Suppressor macrophage (primary cell): ENCODE measurements at regions not wholly inside any gene's neighbourhood (a gene's known extent, or its start where the extent isn't known, plus 50 kb on each side); places are given as distances from the start of the nearest gene placed in this dataset.
"Not testable (repeated sequence)": the region's sequence is repeated elsewhere in the genome, so short reads cannot be mapped to it uniquely, and the experiment has no call there.

Experiments
- DNase-seq, 4 experiments: peaks; one replicate each; pipeline ENCODE4 v3.0.0-alpha.2; 2020 to 2022

DNA sequence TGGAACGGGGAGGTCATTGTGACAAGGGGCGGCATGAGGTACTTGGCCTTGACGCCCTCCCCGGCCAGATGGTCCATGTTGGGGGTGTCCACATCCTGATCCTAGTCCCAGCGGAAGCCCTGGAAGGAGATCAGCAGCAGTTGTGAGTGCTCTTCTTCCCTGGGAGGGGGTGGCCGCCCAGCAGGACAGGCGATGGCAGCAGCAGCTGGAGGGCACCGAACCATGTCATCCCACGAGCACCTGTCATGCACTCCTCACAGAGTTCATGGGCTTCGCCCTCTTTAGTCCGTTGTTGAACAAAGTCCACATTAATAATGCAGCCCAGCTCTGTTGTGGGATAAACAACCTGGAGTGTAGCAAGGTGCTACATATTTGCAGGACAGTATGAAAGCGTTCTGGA lies 130.7 kb downstream of the UNC93B1 start:
- DNase-seq: not testable (repeated sequence)

DNA sequence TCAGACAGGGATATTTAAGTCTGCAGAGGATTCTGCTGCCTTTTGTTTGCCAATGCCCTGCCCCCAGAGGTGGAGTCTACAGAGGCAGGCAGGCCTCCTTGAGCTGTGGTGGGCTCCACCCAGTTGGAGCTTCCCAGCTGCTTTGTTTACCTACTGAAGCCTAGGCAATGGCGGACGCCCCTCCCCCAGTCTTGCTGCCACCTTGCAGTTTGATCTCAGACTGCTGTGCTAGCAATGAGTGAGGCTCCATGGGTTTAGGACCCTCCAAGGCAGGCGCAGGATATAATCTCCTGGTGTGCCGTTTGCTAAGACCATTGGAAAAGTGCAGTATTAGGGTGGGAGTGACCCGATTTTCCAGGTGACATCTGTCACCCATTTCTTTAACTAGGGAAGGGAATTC lies 132.7 kb downstream of the UNC93B1 start:
- DNase-seq: not testable (repeated sequence)

DNA sequence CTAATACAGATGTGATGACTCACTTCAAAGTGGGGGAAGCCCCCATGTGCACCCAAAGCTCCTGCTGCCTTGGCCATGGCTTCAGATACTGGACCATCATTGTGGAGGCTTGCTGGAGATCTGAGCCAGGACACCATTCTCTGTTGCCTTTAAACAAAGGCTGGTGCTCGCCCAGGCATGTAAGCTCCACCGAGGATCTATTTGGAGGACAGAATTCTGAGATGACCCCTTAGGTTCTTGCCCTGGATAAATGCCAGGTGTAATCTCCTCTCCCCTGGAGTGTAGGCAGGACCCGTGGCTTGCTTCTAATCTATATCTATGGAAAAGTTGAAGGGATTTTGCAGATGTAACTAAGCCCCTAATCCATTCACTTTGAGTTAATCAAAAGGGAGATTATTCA lies 141.0 kb downstream of the UNC93B1 start:
- not testable (repeated sequence) for DNase-seq

DNA sequence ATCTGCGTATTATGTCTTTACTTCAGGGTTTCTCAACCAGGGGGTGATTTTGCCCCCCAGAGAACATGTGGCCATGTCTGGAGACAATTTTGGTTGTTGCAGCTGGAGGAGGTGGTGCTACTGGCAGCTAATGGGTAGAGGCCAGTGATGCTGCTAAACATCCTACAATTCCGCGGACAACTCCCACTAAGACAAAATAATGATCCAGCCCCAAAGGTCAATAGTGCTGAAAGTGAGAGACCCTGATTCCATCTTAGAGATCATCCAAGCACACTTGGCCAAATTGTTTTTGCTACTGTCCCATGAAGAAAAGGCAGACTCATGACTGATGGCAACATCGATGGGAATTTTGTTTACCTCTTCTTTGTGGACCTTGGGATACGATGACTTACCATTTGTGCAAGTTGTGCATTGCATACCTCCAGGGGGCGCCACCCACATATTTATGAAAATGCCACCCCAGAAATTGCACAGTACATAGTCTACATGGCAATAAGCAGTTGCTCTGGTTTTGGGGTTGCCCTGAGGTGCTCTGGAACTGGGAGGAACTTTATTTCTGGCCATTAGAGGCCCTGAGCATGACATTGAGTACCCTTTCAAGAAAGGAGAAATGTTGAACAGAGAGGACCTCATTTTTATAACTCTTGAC lies 144.3 kb downstream of the UNC93B1 start:
- peak in 3 of 4 experiments; percentile 11 to 34 (median 16) for DNase-seq

DNA sequence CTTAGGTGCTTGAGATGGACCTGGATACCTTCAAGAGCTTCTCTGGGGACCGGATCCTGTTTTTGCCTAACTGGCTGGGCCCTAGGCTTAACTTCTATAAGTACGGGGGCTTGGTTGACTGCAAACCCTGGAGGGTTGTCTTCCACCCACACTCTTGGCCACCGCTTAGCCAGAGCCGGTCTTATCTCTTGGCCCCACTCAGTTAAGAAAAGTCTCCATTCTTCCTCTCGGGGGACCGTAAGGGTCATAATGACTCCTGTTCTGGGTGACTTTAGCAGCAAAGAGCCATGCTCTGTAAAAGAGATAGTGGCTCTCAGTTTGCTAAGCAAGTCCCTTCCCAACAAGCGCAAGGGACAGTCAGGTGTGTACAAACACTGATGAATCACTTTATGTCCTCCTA lies 153.2 kb downstream of the UNC93B1 start:
- not testable (repeated sequence) for DNase-seq

DNA sequence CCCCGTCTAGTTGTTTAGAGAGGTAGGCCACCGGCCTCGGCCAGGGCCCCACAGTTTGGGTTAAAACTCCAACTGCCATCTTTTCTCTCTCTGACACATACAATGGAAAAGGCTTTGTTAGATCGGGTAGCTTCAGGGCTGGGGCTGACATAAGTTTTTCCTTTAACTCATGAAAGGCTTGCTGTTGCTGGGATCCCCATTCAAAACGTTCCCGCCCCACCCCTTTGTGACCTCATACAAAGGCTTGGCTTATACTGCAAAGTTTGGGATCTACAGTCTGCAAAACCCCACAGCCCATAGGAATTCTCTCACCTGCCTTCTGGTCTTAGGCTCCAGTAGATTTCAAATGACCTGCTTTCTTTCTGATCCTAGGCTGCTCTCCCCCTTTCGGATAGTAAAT lies 154.1 kb downstream of the UNC93B1 start:
- DNase-seq: not testable (repeated sequence)

DNA sequence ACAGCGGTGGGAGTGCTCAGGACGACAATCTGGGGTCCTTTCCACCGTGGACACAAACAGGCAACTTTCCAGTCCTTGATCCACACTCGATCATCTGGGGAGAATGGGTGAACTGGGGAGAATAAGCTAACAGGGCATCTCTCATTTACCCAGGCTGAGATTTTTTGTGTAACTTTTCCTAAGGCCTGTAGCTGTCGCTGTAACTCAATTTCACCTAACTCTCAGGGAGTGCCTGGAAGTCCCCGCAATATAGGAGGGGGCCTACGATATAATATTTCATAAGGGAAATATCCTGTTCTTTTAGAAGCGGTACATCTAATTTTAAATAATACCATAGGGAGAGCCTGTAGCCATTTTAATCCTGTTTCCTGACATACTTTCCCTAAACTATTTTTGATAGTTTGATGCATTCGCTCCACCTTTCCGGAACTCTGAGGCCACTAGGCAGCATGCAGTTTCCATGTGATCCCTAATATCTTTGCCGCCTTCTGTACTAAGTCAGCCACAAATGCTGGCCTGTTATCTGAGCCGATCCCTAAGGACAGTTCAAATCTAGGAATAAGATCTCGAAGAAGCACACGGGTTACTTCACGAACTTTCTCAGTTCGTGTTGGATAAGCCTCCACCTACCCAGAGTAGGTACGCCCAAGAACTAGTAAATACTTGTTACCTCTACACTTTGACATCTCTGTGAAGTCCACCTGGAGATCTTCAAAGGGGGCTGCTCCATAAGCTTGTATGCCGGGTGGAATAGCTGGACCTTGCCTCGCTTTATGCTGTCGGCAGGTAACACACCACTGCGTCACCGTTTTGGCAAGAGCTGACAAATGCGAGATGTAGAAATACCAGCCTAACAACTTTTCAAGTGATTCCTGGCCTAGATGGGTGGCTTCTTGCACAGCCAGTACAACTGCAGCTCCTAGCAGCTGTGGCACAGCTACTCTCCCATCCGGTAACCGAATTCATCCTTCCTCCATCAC lies 155.7 kb downstream of the UNC93B1 start:
- DNase-seq: peak in 1 of 4 experiments; percentile 3

DNA sequence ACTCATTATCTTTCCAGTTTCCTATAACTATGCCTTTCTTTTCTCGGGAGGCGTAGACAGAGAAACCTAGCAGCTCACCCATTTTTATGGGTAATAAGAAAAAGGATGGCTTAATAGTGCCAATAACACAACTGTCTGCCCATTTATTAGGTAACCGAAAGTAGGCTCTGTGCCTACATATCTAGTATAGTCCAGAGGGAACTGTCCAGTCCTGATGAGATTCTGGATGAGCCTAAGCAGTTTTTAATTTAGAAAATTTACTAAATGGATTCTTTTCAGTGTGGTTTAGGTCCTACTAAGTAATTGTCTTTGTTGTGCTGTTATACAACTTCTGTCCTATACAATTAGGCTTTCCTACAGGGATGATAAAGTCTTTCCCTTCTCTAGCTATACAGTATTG lies 157.6 kb downstream of the UNC93B1 start:
- DNase-seq: not testable (repeated sequence)

DNA sequence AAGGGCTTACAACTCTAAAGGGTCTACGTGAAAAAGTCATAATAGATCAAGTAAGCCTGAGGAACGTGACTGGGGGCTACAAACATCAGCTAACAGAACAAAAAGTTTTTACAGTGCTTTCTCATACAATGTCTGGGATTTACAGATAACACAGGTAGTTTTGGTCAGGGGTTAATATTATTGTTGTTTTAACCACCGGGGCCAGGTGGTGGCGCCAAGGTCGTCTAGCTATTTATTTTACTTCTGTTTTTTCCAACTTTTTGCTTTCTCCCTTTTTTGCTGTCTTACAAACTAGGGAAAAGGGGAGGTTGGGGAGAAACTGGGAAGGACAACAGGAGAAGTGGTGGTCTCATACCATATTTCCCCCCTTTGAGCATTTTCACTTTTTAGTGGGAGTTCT lies 158.6 kb downstream of the UNC93B1 start:
- not testable (repeated sequence) for DNase-seq

DNA sequence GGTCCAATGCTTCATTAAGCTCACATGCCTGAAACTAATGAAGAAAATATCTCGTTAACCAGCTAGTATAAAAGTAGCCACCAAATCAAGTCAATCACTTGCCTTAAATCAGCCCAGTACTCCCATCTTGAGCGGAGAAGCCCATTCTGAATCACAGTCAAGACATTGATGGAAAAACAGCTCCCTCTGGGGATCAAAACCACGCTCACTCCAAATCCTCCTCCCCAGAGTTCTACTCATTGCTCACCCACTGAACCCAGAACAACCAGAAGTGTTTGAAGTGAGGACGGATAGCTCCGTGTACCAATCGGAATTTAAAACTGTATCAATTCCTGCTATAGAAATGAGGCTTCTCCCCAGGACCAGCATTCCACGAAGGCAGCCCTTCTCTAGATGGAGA lies 163.3 kb downstream of the UNC93B1 start:
- DNase-seq: not testable (repeated sequence)

DNA sequence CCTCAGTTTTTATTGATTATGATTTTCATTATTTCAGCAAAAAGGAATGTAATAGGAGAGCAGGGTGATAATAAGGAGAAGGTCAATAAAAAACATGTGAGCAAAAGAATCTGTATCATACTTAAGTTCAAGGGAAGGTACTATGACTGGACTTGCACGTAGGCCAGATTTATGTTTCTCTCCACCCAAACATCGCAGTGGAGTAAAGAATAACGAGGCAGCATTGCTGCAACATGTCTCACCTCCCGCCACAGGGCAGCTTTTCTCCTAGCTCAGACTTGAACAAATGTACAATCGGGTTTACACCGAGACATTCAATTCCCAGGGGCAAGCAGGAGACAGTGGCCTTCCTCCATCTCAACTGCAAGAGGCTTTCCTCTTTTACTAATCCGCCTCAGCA lies 155.7 kb upstream of the ALDH3B2 start:
- DNase-seq: not testable (repeated sequence)

DNA sequence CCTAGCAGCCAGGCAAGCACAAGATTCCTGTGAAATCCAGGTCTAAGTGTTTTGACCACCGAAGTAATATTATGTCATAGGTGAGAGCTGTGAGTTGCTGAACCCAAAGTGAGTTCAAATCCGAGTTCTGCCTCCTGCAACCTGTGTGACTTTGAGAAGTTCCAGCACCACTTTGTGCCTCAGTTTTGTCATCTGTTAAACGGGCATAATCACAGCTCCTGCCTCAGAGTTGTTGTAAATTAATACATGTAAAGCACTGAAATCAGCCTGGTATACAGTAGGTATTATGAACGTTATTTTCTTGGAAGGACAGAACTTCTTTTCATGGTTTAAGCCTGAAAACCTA lies 152.5 kb upstream of the ALDH3B2 start:
- DNase-seq: not testable (repeated sequence)

DNA sequence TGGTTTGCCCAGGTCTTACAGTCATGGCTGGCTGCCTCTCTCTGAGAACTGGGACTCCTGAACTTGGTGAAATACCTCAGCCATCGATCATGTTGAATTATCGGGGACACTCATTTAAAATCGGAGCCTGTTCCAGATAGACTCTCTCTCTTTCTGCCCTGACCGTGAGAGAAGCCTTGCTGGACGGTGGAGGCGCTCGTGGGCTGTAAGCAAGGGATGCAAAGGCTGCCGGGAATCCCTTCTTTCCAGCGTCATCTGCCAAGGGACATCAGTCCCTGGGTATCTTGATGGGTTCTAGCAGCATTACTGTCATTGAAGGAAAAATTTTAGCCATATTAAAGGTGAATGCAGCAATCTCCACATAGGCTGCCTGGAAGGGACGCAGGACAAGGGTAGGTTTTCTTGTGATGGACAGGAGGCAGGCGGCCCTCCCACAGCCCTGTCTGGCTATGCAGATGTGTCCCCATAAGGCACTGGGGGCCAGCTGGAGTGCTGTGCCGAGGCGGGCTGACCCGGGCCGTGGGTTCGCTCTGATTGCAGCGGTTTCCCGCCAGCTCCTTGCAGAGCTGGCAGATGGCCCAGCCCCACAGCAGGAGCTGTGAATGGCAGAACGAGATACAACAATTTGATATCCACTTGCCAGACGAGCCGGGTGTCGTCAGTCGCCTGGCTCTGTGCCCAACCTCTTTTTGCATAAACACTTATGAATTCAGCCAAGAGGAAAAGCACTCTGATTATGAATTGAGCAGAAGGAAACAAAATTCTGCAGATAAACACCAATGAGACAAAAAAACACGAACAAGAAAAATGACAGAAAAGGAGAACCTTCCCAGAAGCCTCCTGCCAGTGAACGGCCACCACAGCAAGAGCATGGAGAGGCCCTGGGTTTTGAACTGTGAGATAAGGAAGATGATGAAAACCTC lies 151.9 kb upstream of the ALDH3B2 start:
- DNase-seq: not testable (repeated sequence)

DNA sequence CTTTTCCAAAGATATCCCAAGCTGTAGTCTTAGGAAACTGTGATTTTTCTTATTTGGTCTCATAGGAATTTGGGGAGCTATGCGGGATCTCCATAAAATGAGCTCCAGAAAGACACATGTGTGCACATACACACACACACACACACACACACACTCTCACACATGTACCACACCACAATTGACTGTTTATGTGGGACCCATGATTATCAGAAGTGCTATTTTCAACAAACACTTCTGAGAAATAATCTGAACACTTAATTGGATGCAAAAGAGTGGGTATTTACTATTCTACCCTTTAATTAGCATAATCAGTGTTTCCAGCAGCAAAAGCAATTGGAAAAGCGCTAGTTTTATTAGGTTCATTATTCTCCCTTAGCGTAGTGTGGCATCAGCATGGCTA lies 150.4 kb upstream of the ALDH3B2 start:
- not testable (repeated sequence) for DNase-seq

DNA sequence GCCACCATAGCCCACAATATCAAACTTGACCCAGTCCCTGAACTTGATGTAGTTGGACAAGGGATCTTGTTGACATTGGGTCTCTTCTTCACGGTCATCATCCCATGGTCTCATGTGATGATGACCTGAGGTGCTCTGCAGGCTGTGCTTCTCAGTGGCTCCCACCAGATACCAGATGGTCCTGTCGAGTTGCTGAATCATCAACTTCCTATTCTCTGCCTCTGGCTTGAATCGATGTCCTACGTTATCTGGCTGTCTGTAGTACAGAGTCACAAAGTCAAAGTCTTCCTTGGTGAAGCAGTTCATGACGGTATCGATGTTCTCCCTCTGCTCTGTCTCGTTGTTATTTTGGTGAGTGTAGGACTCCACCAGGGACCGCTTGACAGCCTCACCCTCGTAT lies 145.7 kb upstream of the ALDH3B2 start:
- no peak for DNase-seq

DNA sequence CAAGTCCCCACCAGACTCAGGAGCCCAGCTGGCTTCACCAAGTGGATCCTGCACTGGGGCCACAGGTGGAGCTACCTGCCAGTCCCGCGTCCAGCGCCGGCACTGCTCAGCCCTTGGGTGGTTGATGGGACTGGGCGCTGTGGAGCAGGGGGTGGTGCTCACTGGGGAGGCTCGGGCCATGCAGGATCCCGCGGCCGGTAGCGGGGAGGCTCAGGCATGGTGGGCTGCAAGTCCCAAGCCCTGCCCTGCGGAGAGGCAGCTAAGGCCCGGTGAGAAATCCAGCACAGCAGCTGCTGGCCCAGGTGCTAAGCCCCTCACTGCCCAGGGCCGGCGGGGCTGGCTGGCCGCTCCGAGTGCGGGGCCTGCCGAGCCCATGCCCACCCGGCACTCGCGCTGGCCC lies 143.1 kb upstream of the ALDH3B2 start:
- DNase-seq: not testable (repeated sequence)

DNA sequence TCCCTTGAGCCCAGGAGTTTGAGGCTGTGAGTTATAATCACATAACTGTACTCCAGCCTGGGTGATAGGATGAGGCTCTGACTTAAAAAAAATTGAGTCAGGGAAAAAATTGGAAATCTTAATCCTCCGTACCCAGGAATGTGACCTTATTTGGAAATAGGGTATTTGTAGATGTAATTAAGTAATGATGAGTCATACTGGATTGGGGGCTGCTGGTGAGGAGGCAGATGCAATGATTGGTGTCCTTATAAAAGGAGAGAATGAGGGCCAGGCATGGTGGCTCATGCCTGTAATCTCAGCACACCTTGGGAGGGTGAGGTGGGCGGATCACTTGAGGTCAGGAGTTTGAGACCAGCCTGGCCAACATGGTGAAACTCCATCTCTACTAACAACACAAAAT lies 134.9 kb upstream of the ALDH3B2 start:
- not testable (repeated sequence) for DNase-seq

DNA sequence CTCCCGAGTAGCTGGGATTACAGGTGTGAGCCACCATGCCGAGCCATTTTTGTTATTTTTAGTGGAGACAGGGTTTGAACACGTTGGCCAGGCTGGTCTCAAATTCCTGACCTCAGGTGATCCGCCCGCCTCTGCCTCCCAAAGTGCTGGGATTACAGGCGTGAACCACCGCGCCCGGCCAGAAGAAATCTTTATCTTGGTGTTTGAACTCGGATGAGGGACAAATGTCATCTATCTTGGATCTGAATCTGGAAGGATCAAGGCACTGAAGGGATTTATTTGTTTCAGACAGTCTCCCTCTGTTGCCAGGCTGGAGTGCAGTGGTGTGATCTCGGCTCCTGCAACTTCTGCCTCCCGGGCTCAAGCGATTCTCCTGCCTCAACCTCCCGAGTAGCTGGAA lies 133.5 kb upstream of the ALDH3B2 start:
- DNase-seq: not testable (repeated sequence)

DNA sequence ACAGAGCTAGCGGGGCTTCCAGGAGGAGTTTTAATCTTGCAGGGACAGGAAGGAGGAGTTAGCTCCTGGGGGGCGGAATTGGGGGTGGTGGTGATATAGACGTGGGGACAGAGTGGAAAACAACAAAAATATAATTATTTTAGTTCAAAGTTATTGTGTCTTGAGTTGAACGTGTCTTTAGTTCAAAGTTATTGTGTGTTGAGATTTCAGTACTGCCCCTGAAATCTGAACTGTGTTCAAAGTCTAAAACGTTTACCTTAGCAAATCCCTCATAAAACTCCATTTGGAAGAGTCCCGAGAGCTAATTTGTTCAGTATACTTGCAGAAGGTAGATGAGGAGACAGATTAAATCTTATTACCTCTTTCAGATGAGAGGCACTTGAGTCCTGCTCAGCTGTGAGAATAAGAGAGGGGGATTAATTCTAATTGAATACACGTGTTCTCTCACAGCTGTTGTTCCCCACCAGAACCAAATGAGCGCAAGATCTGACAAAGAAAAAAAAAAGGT lies 132.4 kb upstream of the ALDH3B2 start:
- not testable (repeated sequence) for DNase-seq

DNA sequence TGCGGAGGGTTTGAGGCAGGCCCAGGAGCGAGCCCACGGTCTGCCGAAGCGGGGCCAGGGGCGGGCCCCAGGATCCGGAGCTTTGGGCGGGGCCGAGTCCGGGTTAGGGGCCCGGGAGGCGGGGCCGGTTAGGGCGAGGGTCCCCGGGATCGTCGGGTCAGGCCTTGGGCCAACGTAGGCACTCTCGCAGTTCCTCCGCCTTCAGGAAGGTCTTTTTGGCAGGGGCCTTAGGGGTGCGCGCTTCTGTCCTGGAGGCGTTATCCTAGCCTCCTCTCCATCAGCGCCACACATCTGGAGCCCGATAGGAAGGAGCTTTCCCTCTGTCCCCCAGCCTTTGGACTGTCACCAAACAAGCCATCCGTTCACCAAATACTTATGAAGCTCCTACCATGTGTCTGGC lies 131.8 kb upstream of the ALDH3B2 start:
- peak in 3 of 4 experiments; percentile 1 to 10 (median 3) for DNase-seq

DNA sequence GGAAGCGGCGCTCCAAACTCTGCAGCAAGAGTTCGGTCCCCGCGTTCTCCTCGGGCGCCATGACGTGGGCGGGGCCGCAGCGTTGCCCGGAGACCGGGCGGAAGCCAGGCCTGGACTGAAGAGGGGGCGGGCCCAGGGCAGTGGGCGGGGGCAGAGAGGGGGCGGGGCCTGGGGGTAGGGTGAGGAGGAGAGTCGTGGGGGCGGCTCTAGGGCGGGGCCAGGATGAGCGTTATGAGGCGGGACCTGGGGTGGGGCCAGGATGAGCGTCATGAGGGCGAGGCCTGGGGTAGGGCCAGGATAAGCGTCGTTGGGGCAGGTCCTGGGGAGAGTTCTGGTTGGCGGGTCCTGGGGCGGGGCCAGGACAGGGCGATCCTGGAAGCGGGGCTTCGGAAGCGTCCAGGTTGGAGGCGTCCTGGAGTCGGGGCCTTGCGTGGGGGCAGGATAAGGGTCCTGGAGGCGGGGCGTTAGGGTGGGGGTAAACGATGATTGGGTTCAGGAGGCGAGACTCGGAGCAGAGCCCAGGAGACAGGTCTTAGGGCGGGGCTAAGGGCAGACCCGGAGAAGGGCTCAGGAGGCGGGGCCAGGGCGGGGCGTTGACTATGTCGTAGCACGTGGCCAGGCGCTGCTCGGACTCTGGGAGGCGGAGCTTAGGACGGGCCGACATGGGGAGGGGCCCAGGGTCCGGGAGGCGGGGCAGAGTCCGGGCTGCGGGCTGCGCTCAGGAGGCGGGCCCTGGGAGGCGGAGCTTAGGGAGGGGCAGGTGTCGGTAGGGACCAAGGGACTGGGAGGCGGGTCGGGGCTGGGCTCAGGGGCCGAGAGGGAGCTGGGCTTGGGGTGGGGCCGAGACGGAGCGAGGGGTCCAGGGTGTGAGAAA lies 131.1 kb upstream of the ALDH3B2 start:
- peak; percentile 94 to 97 (median 96) for DNase-seq
